ENCODE measurements at regions not wholly inside any gene's neighbourhood (a gene's known extent, or its start where the extent isn't known, plus 50 kb on each side); places are given as distances from the start of the nearest gene placed in this dataset.

- Histone ChIP-seq H3K27me3 (peaks cover 0 to 5% of the 10 kb centered on the region in 2 donors), H3K4me3 (no peak overlapping the region), H3K9me3 (no peaks in the 10 kb centered on the region), H3K27ac (no peak overlapping the region), H3K36me3 (no peaks in the 10 kb centered on the region), H3K4me1 (no peaks in the 10 kb centered on the region)
- TF ChIP-seq CTCF (IDR thresholded peaks at IDR 0.05): no peak
- TF ChIP-seq POLR2A (IDR thresholded peaks at IDR 0.05): no peak
- no peak for TF ChIP-seq POLR2AphosphoS5 (IDR thresholded peaks at IDR 0.05)
- intact Hi-C loops (cut with DNase I; ENCODE audit: low total_unique reads): no loop called here
- DNase-seq (ENCODE audit: low spot score in 2 of 2): no peak
These were observed 609.2 kb downstream of the INSC start for GRCh38 chr11:15723966-15724365.

GRCh38 chr11:15724601-15725000 is 609.9 kb downstream of the INSC start:
- H3K27me3 ChIP-seq: peaks cover 0 to 5% of the 10 kb centered on the region in 2 donors
- no peaks in the 10 kb centered on the region for H3K36me3 ChIP-seq
- H3K9me3 ChIP-seq: no peaks in the 10 kb centered on the region
- no peak overlapping the region for H3K27ac ChIP-seq
- no peak overlapping the region for H3K4me3 ChIP-seq
- DNase-seq (ENCODE audit: low spot score in 2 of 2): no peak
- intact Hi-C loops (cut with DNase I; ENCODE audit: low total_unique reads): no loop called here
- no peaks in the 10 kb centered on the region for H3K4me1 ChIP-seq
- no peak for TF ChIP-seq CTCF (IDR thresholded peaks at IDR 0.05)
- no peak for TF ChIP-seq POLR2A (IDR thresholded peaks at IDR 0.05)
- no peak for TF ChIP-seq POLR2AphosphoS5 (IDR thresholded peaks at IDR 0.05)

- TF ChIP-seq CTCF (IDR thresholded peaks at IDR 0.05) (no peak), POLR2AphosphoS5 (IDR thresholded peaks at IDR 0.05) (no peak), POLR2A (IDR thresholded peaks at IDR 0.05) (no peak)
- intact Hi-C loops (cut with DNase I; ENCODE audit: low total_unique reads): no loop called here
- no peaks in the 10 kb centered on the region for H3K9me3 ChIP-seq
- no peaks in the 10 kb centered on the region for H3K4me1 ChIP-seq
- no peaks in the 10 kb centered on the region for H3K36me3 ChIP-seq
- no peak overlapping the region for H3K4me3 ChIP-seq
- no peak for DNase-seq (ENCODE audit: low spot score in 2 of 2)
- H3K27ac ChIP-seq: peak overlapping the region in 1 of 2 donors; percentile 0
- H3K27me3 ChIP-seq: peaks cover 0 to 5% of the 10 kb centered on the region in 2 donors
These were observed 610.5 kb downstream of the INSC start for GRCh38 chr11:15725246-15725645.

- intact Hi-C loops (cut with DNase I; ENCODE audit: low total_unique reads): no loop called here
- no peaks in the 10 kb centered on the region for H3K36me3 ChIP-seq
- H3K4me1 ChIP-seq: no peaks in the 10 kb centered on the region
- no peak for DNase-seq (ENCODE audit: low spot score in 2 of 2)
- H3K9me3 ChIP-seq: no peaks in the 10 kb centered on the region
- no peak overlapping the region for H3K27ac ChIP-seq
- H3K27me3 ChIP-seq: peaks cover 0 to 5% of the 10 kb centered on the region in 2 donors
- H3K4me3 ChIP-seq: no peak overlapping the region
- TF ChIP-seq POLR2A (IDR thresholded peaks at IDR 0.05) (no peak), CTCF (IDR thresholded peaks at IDR 0.05) (no peak), POLR2AphosphoS5 (IDR thresholded peaks at IDR 0.05) (no peak)
These were observed 611.6 kb downstream of the INSC start for GRCh38 chr11:15726221-15726746.

- no peaks in the 10 kb centered on the region for H3K4me1 ChIP-seq
- TF ChIP-seq POLR2A (IDR thresholded peaks at IDR 0.05) (no peak), CTCF (IDR thresholded peaks at IDR 0.05) (no peak), POLR2AphosphoS5 (IDR thresholded peaks at IDR 0.05) (no peak)
- no peaks in the 10 kb centered on the region for H3K27me3 ChIP-seq
- H3K36me3 ChIP-seq: no peaks in the 10 kb centered on the region
- no peak for DNase-seq (ENCODE audit: low spot score in 2 of 2)
- H3K9me3 ChIP-seq: no peaks in the 10 kb centered on the region
- no peak overlapping the region for H3K27ac ChIP-seq
- H3K4me3 ChIP-seq: no peak overlapping the region
- intact Hi-C loops (cut with DNase I; ENCODE audit: low total_unique reads): no loop called here
These were observed 612.3 kb downstream of the INSC start for GRCh38 chr11:15726893-15727519.

All from breast epithelium (tissue), 4 donors.